Adrenal gland (tissue), 5 donors: ENCODE measurements at regions not wholly inside any gene's neighbourhood (a gene's known extent, or its start where the extent isn't known, plus 50 kb on each side); places are given as distances from the start of the nearest gene placed in this dataset.

Experiments used
- CTCF ChIP-seq, 6 experiments: fragments of 450-650 bp in 4 of 6; fragments of 200-600 bp in 2 of 6; sonication (generic) in 1 of 6; IDR thresholded peaks; 1 replicate in 5 of 6; 2 replicates in 1 of 6; pipeline versions ENCODE4 v1.5.1 to v1.8.0; 2016 to 2021; ENCODE audit warnings: antibody characterized with exemption in 6 of 6, mild to moderate bottlenecking in 2 of 6, moderate library complexity in 1 of 6
- POLR2A ChIP-seq, 2 donors: fragments of 450-650 bp; IDR thresholded peaks; one replicate each; pipeline ENCODE4 v1.6.1; 2017; ENCODE audit warnings: antibody characterized with exemption in 2 of 2, mild to moderate bottlenecking in 2 of 2, moderate library complexity in 1 of 2
- donor health status: DM: no; HTN: no; CAD: no.

- TF ChIP-seq CTCF (IDR thresholded peaks at IDR 0.05) = no peak
- no peak for TF ChIP-seq POLR2A (IDR thresholded peaks at IDR 0.05)
These were observed 60.7 kb upstream of the ASAP2 start for GRCh38 chr2:9145752-9146430.
